Neural progenitor cell (in vitro differentiated cells): ENCODE measurements at regions not wholly inside any gene's neighbourhood (a gene's known extent, or its start where the extent isn't known, plus 50 kb on each side); places are given as distances from the start of the nearest gene placed in this dataset.
"Not testable (repeated sequence)": the region's sequence is repeated elsewhere in the genome, so short reads cannot be mapped to it uniquely, and the experiment has no call there.

Source experiments
- CTCF ChIP-seq: fragments of 200-600 bp; sonication (generic); IDR thresholded peaks from 2 replicates; pipeline ENCODE4 v1.5.1; 2017; ENCODE audit warnings: antibody characterized with exemption, mild to moderate bottlenecking
- EZH2 ChIP-seq: fragments of 200-600 bp; sonication (generic); IDR thresholded peaks from 2 replicates; pipeline ENCODE4 v1.6.1; 2017; ENCODE audit warnings: antibody characterized with exemption, mild to moderate bottlenecking, moderate library complexity
- EZH2phosphoT487 ChIP-seq: fragments of 200-600 bp; sonication (generic); IDR thresholded peaks from 2 replicates; pipeline ENCODE4 v1.6.1; 2017; ENCODE audit warnings: antibody characterized with exemption

GRCh38 chr9:66794769-66795168 is 105.8 kb upstream of the ZNF658 start:
- TF ChIP-seq CTCF, EZH2, EZH2phosphoT487: not testable (repeated sequence)
